Suprapubic skin (tissue), 4 donors: ENCODE measurements at regions not wholly inside any gene's neighbourhood (a gene's known extent, or its start where the extent isn't known, plus 50 kb on each side); places are given as distances from the start of the nearest gene placed in this dataset.

ENCODE experiments used
- CTCF ChIP-seq, 2 donors: fragments of 200-600 bp in 1 of 2; fragments of 450-650 bp in 1 of 2; sonication (generic) in 1 of 2; IDR thresholded peaks; one replicate each; pipeline ENCODE4 v1.5.1; 2016 to 2019; ENCODE audit warnings: antibody characterized with exemption in 2 of 2, mild to moderate bottlenecking in 1 of 2, moderate library complexity in 1 of 2
- POLR2A ChIP-seq, 2 donors: fragments of 450-650 bp; IDR thresholded peaks; one replicate each; pipeline ENCODE4 v1.6.1; 2017; ENCODE audit warnings: antibody characterized with exemption in 2 of 2, mild to moderate bottlenecking in 2 of 2, moderate library complexity in 2 of 2
- POLR2AphosphoS5 ChIP-seq, 3 donors: sonication (generic); formaldehyde crosslinking; IDR thresholded peaks; one replicate each; pipeline ENCODE4 v1.6.1; 2017; ENCODE audit warnings: antibody characterized with exemption in 3 of 3

- no peak for TF ChIP-seq CTCF (IDR thresholded peaks at IDR 0.05)
- no peak for TF ChIP-seq POLR2AphosphoS5 (IDR thresholded peaks at IDR 0.05)
- TF ChIP-seq POLR2A (IDR thresholded peaks at IDR 0.05): no peak
Observed at GRCh38 chr6:85360794-85361642, 88.9 kb upstream of the NT5E start.
